ENCODE measurements at regions not wholly inside any gene's neighbourhood (a gene's known extent, or its start where the extent isn't known, plus 50 kb on each side); places are given as distances from the start of the nearest gene placed in this dataset.

DNA sequence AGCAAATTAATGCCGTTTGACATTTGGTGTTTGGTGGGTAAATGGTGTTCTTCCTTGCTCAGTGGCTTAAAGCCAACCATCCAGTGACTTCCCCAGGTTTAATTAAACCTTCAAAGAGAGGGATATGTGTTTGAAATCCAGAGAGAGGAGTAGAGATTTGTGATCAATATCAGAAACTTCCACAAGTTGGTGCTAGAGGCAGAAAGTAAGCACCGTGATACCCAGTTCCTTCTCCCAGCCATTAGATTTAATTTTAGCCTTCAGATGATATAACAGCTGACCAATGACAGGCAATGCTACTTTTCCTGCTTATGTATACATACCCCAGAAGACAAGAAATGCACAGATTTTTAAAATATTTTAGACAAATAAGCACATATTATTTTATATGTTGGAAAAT, 398.5 kb downstream of the CDH2 start:
- H3K36me3 ChIP-seq: no peaks in the 10 kb centered on the region
- no peak for TF ChIP-seq CTCF (IDR thresholded peaks at IDR 0.05)
- no peak for TF ChIP-seq EP300 (IDR thresholded peaks at IDR 0.05; ENCODE audit: low read depth)
- no peak for TF ChIP-seq POLR2AphosphoS5 (IDR thresholded peaks at IDR 0.05)
- no peak for TF ChIP-seq POLR2A (IDR thresholded peaks at IDR 0.05)
- intact Hi-C loops (cut with DNase I; ENCODE audit: low total_unique reads) (no loop called here), in situ Hi-C loops (cut with MboI; ENCODE audit: low pct_ligation_motif_present in 1 of 4, low pct_unique_long_range_greater_than_20kb in 1 of 4, low sequenced_read_pairs in 3 of 4) (no loop called here)
- H3K27ac ChIP-seq: no peak overlapping the region
- no peak overlapping the region for H3K4me3 ChIP-seq
- H3K27me3 ChIP-seq: no peaks in the 10 kb centered on the region
- no peaks in the 10 kb centered on the region for H3K9me3 ChIP-seq
- WGBS, 2 donors (ENCODE audit: low coverage in 1 of 2): 3 to 33% methylated on average over 1 to 2 of the region's 2 CpGs
- H3K4me1 ChIP-seq: no peaks in the 10 kb centered on the region
- no peak for DNase-seq

DNA sequence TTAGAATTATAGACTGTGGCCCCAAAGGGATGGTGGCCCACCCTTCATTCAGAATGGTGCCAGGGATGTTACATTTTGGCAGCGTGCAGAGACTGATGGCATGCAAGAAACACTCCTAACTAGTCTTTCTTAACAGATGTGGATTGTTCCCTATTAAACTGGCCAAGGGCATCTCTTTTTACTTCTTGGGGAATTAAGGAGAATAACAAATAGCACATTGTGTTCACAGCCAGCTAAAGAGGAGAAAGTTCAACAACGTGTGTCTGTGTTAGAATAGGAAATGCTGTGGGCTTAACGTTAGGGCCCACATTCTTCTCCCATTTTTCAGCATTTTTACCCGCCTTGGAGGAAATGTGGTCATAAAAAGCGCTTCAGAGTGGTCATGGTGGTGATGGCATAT, 404.8 kb downstream of the CDH2 start:
- no peaks in the 10 kb centered on the region for H3K9me3 ChIP-seq
- H3K27ac ChIP-seq: no peak overlapping the region
- H3K4me1 ChIP-seq: no peaks in the 10 kb centered on the region
- no peak for TF ChIP-seq POLR2AphosphoS5 (IDR thresholded peaks at IDR 0.05)
- no peak for TF ChIP-seq CTCF (IDR thresholded peaks at IDR 0.05)
- no peak for TF ChIP-seq EP300 (IDR thresholded peaks at IDR 0.05; ENCODE audit: low read depth)
- no peak for TF ChIP-seq POLR2A (IDR thresholded peaks at IDR 0.05)
- no peaks in the 10 kb centered on the region for H3K36me3 ChIP-seq
- DNase-seq: no peak
- H3K4me3 ChIP-seq: no peak overlapping the region
- 47 to 57% methylated on average over 5 of the region's 5 CpGs for WGBS, 2 donors (ENCODE audit: low coverage in 1 of 2)
- intact Hi-C loops (cut with DNase I; ENCODE audit: low total_unique reads) (no loop called here), in situ Hi-C loops (cut with MboI; ENCODE audit: low pct_ligation_motif_present in 1 of 4, low pct_unique_long_range_greater_than_20kb in 1 of 4, low sequenced_read_pairs in 3 of 4) (no loop called here)
- no peaks in the 10 kb centered on the region for H3K27me3 ChIP-seq

GRCh38 chr18:27771571-27771970, 405.4 kb downstream of the CDH2 start:
- no peaks in the 10 kb centered on the region for H3K4me1 ChIP-seq
- no peak overlapping the region for H3K4me3 ChIP-seq
- in situ Hi-C loops (cut with MboI; ENCODE audit: low pct_ligation_motif_present in 1 of 4, low pct_unique_long_range_greater_than_20kb in 1 of 4, low sequenced_read_pairs in 3 of 4) (no loop called here), intact Hi-C loops (cut with DNase I; ENCODE audit: low total_unique reads) (no loop called here)
- H3K27me3 ChIP-seq: no peaks in the 10 kb centered on the region
- TF ChIP-seq CTCF (IDR thresholded peaks at IDR 0.05) (no peak), POLR2AphosphoS5 (IDR thresholded peaks at IDR 0.05) (no peak), POLR2A (IDR thresholded peaks at IDR 0.05) (no peak), EP300 (IDR thresholded peaks at IDR 0.05; ENCODE audit: low read depth) (no peak)
- no peak for DNase-seq
- no peak overlapping the region for H3K27ac ChIP-seq
- H3K36me3 ChIP-seq: no peaks in the 10 kb centered on the region
- H3K9me3 ChIP-seq: no peaks in the 10 kb centered on the region

- WGBS, 2 donors (ENCODE audit: low coverage in 1 of 2): 19% methylated on average over 1 of the region's 1 CpG; no CpG with 5 or more reads in 1 of the 2 donors
- intact Hi-C loops (cut with DNase I; ENCODE audit: low total_unique reads): no loop called here
- in situ Hi-C loops (cut with MboI; ENCODE audit: low pct_ligation_motif_present in 1 of 4, low pct_unique_long_range_greater_than_20kb in 1 of 4, low sequenced_read_pairs in 3 of 4): no loop called here
- H3K4me1 ChIP-seq: no peaks in the 10 kb centered on the region
- H3K4me3 ChIP-seq: no peak overlapping the region
- DNase-seq: no peak
- H3K36me3 ChIP-seq: no peaks in the 10 kb centered on the region
- no peak overlapping the region for H3K27ac ChIP-seq
- no peaks in the 10 kb centered on the region for H3K27me3 ChIP-seq
- TF ChIP-seq CTCF (IDR thresholded peaks at IDR 0.05) (no peak), POLR2A (IDR thresholded peaks at IDR 0.05) (no peak), POLR2AphosphoS5 (IDR thresholded peaks at IDR 0.05) (no peak), EP300 (IDR thresholded peaks at IDR 0.05; ENCODE audit: low read depth) (no peak)
- H3K9me3 ChIP-seq: no peaks in the 10 kb centered on the region
Measured at GRCh38 chr18:27769152-27769551, 407.8 kb downstream of the CDH2 start.
